ENCODE measurements at regions not wholly inside any gene's neighbourhood (a gene's known extent, or its start where the extent isn't known, plus 50 kb on each side); places are given as distances from the start of the nearest gene placed in this dataset.

- TF ChIP-seq CTCF (IDR thresholded peaks at IDR 0.05; ENCODE audit: low read length) (no peak), EZH2 (IDR thresholded peaks at IDR 0.05; ENCODE audit: borderline replicate concordance, low read length) (no peak)
These were observed 360.9 kb upstream of the KCNH8 start for GRCh38 chr3:18787441-18787840.
